GM20000 (cell line): ENCODE measurements at regions not wholly inside any gene's neighbourhood (a gene's known extent, or its start where the extent isn't known, plus 50 kb on each side); places are given as distances from the start of the nearest gene placed in this dataset.

Experiments
- DNase-seq: peaks from one replicate; pipeline ENCODE4 v3.0.0; 2012; ENCODE audit warnings: low spot score
- TF ChIP-seq, protein P1 (sequence below): IDR thresholded peaks from 2 replicates; pipeline ENCODE4 v1.5.1; 2012; ENCODE audit warnings: mild to moderate bottlenecking, control low read depth; ENCODE audit errors: extremely low read depth, missing control alignments

DNA sequence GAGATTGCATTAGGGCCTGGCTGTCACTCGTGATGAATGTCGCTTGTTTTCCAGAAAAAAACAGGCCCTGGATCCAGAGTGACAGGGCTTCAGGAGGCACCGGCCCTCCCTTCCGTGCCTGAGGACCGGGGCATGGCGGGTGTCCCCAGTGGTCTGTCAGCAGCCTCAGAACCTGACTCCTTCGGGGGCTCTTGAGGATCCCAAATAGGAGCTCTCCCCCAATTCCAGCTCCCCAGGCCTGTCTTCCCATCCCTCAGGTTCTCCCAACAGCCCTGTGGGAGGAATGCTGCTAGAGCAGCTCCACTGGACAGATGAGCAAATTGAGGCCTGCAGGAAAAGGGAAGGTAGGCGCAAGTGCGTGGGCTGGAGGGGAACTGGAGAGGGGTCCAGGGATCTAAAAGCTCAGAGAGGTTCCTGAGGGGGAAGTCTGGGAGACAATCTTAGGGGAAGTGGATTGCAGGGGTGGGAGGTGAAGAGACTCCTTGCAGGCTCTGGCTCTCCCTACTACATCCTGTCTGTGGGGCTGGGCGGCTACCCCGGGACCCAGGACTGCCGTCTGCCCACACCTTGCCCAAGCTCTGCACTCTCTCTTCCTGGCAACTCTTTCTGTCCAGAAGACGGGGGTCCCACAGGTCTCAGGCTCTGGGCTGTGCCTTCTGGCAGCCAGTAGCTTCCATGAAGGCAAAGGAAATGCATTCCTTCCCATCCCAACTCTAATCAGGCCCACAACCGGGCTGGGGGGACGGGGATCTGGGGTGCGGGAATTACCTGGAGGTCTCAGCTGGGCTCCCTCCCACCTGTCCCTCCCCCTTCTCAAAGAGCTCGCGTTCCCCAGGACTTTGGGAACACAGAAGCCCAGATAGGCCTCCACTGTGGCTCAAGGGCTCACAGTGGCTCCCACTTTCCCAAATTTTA, 105.7 kb upstream of the CASZ1 start:
- TF ChIP-seq, protein P1, sequence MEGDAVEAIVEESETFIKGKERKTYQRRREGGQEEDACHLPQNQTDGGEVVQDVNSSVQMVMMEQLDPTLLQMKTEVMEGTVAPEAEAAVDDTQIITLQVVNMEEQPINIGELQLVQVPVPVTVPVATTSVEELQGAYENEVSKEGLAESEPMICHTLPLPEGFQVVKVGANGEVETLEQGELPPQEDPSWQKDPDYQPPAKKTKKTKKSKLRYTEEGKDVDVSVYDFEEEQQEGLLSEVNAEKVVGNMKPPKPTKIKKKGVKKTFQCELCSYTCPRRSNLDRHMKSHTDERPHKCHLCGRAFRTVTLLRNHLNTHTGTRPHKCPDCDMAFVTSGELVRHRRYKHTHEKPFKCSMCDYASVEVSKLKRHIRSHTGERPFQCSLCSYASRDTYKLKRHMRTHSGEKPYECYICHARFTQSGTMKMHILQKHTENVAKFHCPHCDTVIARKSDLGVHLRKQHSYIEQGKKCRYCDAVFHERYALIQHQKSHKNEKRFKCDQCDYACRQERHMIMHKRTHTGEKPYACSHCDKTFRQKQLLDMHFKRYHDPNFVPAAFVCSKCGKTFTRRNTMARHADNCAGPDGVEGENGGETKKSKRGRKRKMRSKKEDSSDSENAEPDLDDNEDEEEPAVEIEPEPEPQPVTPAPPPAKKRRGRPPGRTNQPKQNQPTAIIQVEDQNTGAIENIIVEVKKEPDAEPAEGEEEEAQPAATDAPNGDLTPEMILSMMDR = no peak
- no peak for DNase-seq

DNA sequence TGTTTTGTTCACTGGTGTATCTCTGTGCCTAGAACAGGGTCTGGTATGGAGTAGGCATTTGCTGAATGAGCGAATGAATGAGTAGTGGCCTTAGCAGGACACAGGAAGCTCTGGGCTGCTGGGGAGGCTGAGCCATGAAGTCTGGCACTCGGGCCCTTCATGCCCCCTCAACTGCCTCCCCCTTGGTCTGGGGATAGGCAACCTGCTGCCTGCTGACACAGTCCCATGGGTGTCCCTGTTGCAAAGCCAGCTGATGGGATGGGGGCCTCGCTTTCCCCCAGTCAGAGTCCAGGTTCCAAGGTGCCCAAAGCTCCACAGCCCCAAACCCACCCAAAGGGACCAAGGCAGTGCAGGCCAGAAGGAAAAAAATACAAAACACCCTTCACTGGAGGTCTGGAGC, 107.0 kb upstream of the CASZ1 start:
- TF ChIP-seq, protein P1 = no peak
- DNase-seq = no peak

DNA sequence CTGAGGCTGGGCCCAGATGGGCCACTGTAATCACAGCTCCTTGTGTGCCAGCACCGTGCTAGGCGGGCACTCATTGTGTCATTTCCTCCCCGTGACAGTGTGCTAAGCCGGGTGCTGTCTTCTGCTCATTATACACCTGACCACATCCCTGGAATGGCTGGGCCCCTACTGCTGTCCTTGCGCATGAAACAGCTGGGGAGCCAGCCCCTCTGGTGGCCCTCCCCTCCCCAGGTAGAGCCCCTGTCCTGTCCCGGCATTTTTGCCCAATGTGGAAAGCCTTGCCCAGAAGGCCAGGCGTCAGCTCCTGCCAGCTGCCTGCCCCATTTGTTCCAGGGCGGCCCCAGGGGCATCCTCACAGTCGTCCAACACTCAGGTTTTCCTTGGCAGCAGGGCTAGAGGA, 107.4 kb upstream of the CASZ1 start:
- TF ChIP-seq, protein P1 = no peak
- no peak for DNase-seq

DNA sequence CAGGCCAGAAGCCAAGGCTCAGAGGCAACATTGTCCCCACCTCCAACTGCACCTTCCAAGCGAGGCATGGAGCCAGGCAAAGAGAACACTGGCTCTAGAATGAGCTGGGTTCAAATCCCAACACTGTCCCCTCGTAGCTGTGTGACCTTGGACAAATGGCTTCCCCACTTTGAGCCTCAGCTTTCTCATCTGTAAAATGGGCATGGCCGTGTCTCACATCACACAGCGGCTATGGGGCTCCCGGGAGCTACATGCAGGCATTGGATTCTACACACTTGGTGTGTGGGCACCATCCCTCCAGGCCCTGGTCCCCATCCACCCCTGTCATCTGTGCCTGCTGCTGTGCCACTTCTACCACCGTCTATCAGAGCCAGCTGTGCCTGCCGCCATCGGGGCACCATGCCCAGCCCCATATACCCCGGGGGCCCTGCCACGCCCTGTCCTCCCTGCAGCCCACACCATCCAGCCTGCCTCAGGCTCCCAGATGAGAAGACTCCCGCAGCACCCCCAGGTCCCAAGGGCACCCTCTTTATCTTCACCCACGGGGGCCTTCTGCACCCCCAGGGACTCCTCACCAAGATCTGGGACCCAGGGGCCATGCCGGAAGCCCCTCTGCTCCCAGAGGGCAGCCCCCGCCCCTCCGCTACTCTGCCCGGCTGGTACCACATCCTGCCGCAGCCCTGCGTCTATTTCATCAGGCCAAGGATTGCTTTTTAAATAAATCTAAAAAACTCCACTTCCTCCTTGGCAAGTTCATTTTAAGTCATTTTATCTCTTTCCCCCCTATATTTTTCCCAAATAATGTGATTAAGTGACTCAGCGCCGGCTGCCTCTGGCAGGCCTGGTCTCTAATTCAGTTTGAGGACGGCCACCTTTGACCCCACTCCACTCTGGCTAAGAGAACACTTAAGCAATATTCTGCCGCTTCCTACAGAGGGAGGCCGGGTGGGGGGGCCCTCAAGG, 107.8 kb upstream of the TARDBP start:
- TF ChIP-seq, protein P1 = no peak
- DNase-seq = no peak

DNA sequence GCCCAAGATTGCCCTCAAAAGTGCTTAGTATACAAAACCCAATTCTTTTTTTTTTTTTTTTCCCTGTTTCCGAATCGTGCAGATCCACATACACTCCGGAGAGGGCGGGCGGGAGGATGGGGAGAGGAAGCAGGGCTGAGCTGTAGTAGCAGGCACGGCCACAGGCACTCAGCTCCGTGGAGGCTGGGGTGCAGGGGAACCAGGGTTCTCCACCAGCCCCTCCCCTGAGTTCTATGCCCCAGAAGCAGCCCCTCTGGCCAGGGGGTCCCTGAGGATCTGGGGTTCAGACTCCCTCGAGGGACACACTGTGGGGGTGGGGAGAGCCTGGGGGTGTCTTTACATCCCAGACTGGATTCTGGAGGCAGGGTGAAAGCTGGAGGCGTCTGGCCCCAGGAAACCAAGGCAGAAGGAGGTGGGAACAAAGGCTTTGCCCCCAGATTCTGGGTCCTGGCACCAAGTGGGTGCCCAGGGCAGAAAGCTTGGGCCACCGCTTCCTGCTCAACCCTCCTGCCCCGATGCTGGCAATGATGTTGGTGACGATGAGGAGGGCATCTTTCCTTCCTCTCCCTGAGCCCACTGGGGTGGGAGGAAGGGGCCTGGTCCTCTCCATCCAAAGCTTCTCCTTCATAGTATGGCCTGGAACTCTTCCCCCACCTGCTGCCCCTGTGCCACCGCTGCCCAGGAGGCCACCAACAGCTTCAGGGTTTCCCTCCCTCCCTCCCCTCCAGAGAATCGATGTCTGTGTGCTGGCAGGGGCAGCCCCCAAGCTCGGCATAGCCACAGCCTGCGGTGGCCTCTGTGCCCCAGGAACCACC, 106.4 kb upstream of the TARDBP start:
- TF ChIP-seq, protein P1 = no peak
- DNase-seq = no peak

DNA sequence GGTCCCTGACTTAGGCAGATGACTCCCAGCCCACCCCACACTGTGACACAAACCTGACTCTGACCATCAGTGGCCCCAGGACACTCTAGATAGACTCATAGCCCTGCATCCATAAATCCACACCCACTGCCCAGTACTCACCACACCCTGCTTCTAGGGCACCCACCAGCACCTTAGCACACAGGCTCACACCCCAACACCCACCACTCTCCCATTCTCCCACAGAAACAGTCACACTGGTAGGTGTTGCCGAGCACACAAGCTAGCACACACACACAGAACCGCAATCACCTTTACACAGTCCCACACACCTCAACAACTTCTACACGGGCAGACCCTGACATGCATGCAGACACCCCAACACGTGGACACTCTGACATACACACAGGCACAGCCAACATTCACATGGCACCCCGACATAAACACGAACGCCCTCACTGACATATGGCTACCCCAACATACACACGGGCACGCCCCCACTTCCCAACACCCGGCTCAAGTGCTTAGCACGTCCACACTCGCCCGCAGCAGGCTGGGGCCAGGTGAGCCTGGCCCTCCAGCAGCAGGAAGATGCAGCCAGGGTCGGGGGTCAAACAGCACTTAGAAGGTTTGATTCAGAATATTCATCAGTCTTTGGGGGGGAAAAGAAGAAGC, 105.5 kb upstream of the TARDBP start:
- TF ChIP-seq, protein P1 = no peak
- no peak for DNase-seq
